PFSK-1 (cell line): ENCODE measurements at regions not wholly inside any gene's neighbourhood (a gene's known extent, or its start where the extent isn't known, plus 50 kb on each side); places are given as distances from the start of the nearest gene placed in this dataset.

ENCODE experiments used
- FOXP2 ChIP-seq: optimal IDR thresholded peaks from 2 replicates; pipeline ENCODE3; 2011; ENCODE audit warnings: borderline replicate concordance, control low read depth, inconsistent platforms; ENCODE audit not compliant: insufficient read depth; ENCODE audit errors: extremely low read length, extremely low read depth
- POLR2AphosphoS5 ChIP-seq: IDR thresholded peaks from 2 replicates; pipeline ENCODE4 v1.6.1; 2012; ENCODE audit warnings: low read depth, mild to moderate bottlenecking, control low read depth, low read length, moderate library complexity
- REST ChIP-seq, 2 experiments: IDR thresholded peaks; 2 replicates each; pipeline versions ENCODE4 v1.6.1 to v1.8.0; 2011 to 2012; ENCODE audit warnings: low read depth in 2 of 2, low read length in 2 of 2, control low read depth in 1 of 2, inconsistent platforms in 1 of 2, mild to moderate bottlenecking in 1 of 2, moderate library complexity in 1 of 2; ENCODE audit not compliant: insufficient read depth in 1 of 2
- SIN3A ChIP-seq: IDR thresholded peaks from 2 replicates; pipeline ENCODE4 v1.6.1; 2012; ENCODE audit warnings: mild to moderate bottlenecking, low read length, moderate library complexity, borderline replicate concordance; ENCODE audit not compliant: insufficient read depth
- TAF1 ChIP-seq: IDR thresholded peaks from 2 replicates; pipeline ENCODE4 v1.6.1; 2012; ENCODE audit warnings: low read length, control low read depth, borderline replicate concordance; ENCODE audit not compliant: insufficient read depth

GRCh38 chr16:9311303-9311954 lies 220.0 kb downstream of the HAPSTR1 start:
- TF ChIP-seq REST (IDR thresholded peaks at IDR 0.05; ENCODE audit: insufficient read depth in 1 of 2, low read depth in 2 of 2, low read length in 2 of 2) (no peak), POLR2AphosphoS5 (no peak), TAF1 (no peak), SIN3A (no peak), FOXP2 (no peak)

GRCh38 chr16:9316008-9316407 lies 224.6 kb downstream of the HAPSTR1 start:
- no peak for TF ChIP-seq TAF1
- no peak for TF ChIP-seq SIN3A
- no peak for TF ChIP-seq REST (IDR thresholded peaks at IDR 0.05; ENCODE audit: insufficient read depth in 1 of 2, low read depth in 2 of 2, low read length in 2 of 2)
- TF ChIP-seq POLR2AphosphoS5: no peak
- no peak for TF ChIP-seq FOXP2

DNA sequence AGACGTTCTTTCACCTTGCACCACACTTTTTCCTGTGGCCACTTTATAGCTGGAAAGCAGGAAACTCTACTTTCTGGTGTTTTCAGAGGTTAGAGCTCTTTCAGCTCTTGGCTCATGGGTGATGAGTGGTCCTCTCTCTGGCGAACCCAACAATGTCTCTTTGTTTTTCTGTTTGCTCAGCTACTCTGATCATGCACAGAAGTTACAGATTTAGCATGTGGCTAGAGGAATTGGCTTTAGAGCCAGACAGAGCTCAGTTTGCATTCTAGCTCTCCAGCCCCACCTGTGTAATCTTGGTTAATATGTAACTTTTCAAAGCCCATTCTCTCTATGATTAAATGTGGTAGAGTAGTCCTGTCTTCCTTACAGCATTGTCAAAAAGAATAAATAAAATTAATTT lies 225.2 kb downstream of the HAPSTR1 start:
- TF ChIP-seq FOXP2 (no peak), POLR2AphosphoS5 (no peak), REST (IDR thresholded peaks at IDR 0.05; ENCODE audit: insufficient read depth in 1 of 2, low read depth in 2 of 2, low read length in 2 of 2) (no peak), SIN3A (no peak), TAF1 (no peak)

DNA sequence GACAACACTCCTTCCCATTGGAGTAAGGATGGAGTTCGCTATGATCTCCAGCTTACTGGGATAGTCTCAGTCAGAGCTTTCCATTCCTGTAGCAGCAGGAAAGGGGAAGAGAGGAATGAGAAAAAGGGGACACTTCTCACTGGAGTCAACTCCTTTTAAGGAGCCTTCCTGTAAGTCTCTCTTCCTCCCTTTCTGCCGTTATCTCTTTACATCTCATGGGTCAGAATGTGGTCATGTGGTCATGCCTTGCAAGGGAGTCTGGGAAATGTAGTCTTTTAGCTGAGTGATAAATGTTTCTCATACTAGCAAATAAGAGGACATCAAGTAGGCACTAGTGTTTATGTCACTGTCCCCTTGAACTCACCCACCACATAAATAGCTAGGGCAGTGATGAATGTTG lies 227.3 kb downstream of the HAPSTR1 start:
- TF ChIP-seq TAF1 (no peak), SIN3A (no peak), FOXP2 (no peak), POLR2AphosphoS5 (no peak), REST (IDR thresholded peaks at IDR 0.05; ENCODE audit: insufficient read depth in 1 of 2, low read depth in 2 of 2, low read length in 2 of 2) (no peak)
